Activated naive CD4-positive, alpha-beta T cell treated with anti-CD3 and anti-CD28 coated beads, Interleukin-2, amount 50 U/mL, for 72 hours (primary cell): ENCODE measurements at regions not wholly inside any gene's neighbourhood (a gene's known extent, or its start where the extent isn't known, plus 50 kb on each side); places are given as distances from the start of the nearest gene placed in this dataset.

Experiments
- ATAC-seq, 2 donors: fragments of 150-1000 bp; cut with Tn5 transposase; 2 replicates each; pipeline ENCODE4 v1.10.0; 2021; ENCODE audit warnings: mild to moderate bottlenecking in 2 of 2, moderate library complexity in 2 of 2
- DNase-seq, 2 donors: peaks; one replicate each; pipeline ENCODE4 v3.0.0; 2021 to 2022; ENCODE audit warnings: low spot score in 2 of 2
- H3K27ac Mint-ChIP-seq, 2 donors: one replicate each; pipeline ENCODE4 v1.8.0; 2022; ENCODE audit warnings: mild to moderate bottlenecking in 2 of 2, mixed read lengths in 2 of 2
- H3K36me3 Mint-ChIP-seq, 2 donors: one replicate each; pipeline ENCODE4 v1.8.0; 2022; ENCODE audit warnings: mixed read lengths in 2 of 2
- H3K9me3 Mint-ChIP-seq, 2 donors: one replicate each; pipeline ENCODE4 v1.8.0; 2022; ENCODE audit warnings: mixed read lengths in 2 of 2

GRCh38 chr1:104435255-104435654, 685.6 kb downstream of the AMY1C start:
- ATAC-seq: no peak

GRCh38 chr1:104440011-104440410, 690.3 kb downstream of the AMY1C start:
- Mint-ChIP-seq H3K9me3 (peaks cover 19 to 24% of the 10 kb centered on the region in 2 donors), H3K27ac (no peak overlapping the region)
- ATAC-seq: no peak

More at GRCh38 chr1:104435255-104435654, 685.6 kb downstream of the AMY1C start:
- H3K27ac Mint-ChIP-seq: no peak overlapping the region
- H3K9me3 Mint-ChIP-seq: peaks cover 16 to 19% of the 10 kb centered on the region in 2 donors
- no peak for DNase-seq
- H3K36me3 Mint-ChIP-seq: no peaks in the 10 kb centered on the region

GRCh38 chr1:104456724-104457123, 707.0 kb downstream of the AMY1C start:
- DNase-seq (no peak), ATAC-seq (no peak)
- H3K27ac Mint-ChIP-seq: no peak overlapping the region
- H3K9me3 Mint-ChIP-seq: peaks cover 16 to 36% of the 10 kb centered on the region in 2 donors
- H3K36me3 Mint-ChIP-seq: peaks cover 0 to 13% of the 10 kb centered on the region in 2 donors

More at GRCh38 chr1:104440011-104440410, 690.3 kb downstream of the AMY1C start:
- peaks cover 0 to 5% of the 10 kb centered on the region in 2 donors for H3K36me3 Mint-ChIP-seq
- DNase-seq: no peak

GRCh38 chr1:104459886-104460285, 710.2 kb downstream of the AMY1C start:
- no peak overlapping the region for H3K27ac Mint-ChIP-seq
- ATAC-seq: no peak
- DNase-seq: no peak
- peaks cover 8 to 27% of the 10 kb centered on the region in 2 donors for H3K9me3 Mint-ChIP-seq
- H3K36me3 Mint-ChIP-seq: peaks cover 0 to 13% of the 10 kb centered on the region in 2 donors

- no peak overlapping the region for H3K27ac Mint-ChIP-seq
- H3K36me3 Mint-ChIP-seq: peaks cover 0 to 13% of the 10 kb centered on the region in 2 donors
- peaks cover 8 to 27% of the 10 kb centered on the region in 2 donors for H3K9me3 Mint-ChIP-seq
- DNase-seq (no peak), ATAC-seq (no peak)
Observed at GRCh38 chr1:104460880-104461279, 711.2 kb downstream of the AMY1C start.

- no peak for DNase-seq
- ATAC-seq: no peak
- Mint-ChIP-seq H3K36me3 (peaks cover 17 to 20% of the 10 kb centered on the region in 2 donors), H3K9me3 (peaks cover 20 to 39% of the 10 kb centered on the region in 2 donors), H3K27ac (no peak overlapping the region)
Observed at GRCh38 chr1:104463126-104463697, 713.5 kb downstream of the AMY1C start.

GRCh38 chr1:104466068-104466467, 716.4 kb downstream of the AMY1C start:
- Mint-ChIP-seq H3K9me3 (peaks cover 27 to 34% of the 10 kb centered on the region in 2 donors), H3K36me3 (peaks cover 12 to 17% of the 10 kb centered on the region in 2 donors), H3K27ac (no peak overlapping the region)
- ATAC-seq (no peak), DNase-seq (no peak)

- Mint-ChIP-seq H3K36me3 (peaks cover 12 to 17% of the 10 kb centered on the region in 2 donors), H3K27ac (no peak overlapping the region), H3K9me3 (peaks cover 34 to 35% of the 10 kb centered on the region in 2 donors)
- ATAC-seq (no peak), DNase-seq (no peak)
Observed at GRCh38 chr1:104467590-104467989, 717.9 kb downstream of the AMY1C start.

- H3K9me3 Mint-ChIP-seq: peaks cover 35 to 36% of the 10 kb centered on the region in 2 donors
- H3K36me3 Mint-ChIP-seq: peaks cover 12 to 17% of the 10 kb centered on the region in 2 donors
- DNase-seq (no peak), ATAC-seq (no peak)
- no peak overlapping the region for H3K27ac Mint-ChIP-seq
Observed at GRCh38 chr1:104468282-104468681, 718.6 kb downstream of the AMY1C start.

GRCh38 chr1:104476126-104476525, 726.4 kb downstream of the AMY1C start:
- H3K36me3 Mint-ChIP-seq: no peaks in the 10 kb centered on the region
- DNase-seq (no peak), ATAC-seq (no peak)
- peaks cover 18 to 28% of the 10 kb centered on the region in 2 donors for H3K9me3 Mint-ChIP-seq
- H3K27ac Mint-ChIP-seq: no peak overlapping the region

- Mint-ChIP-seq H3K36me3 (peaks cover 0 to 19% of the 10 kb centered on the region in 2 donors), H3K9me3 (peaks cover 21 to 22% of the 10 kb centered on the region in 2 donors), H3K27ac (no peak overlapping the region)
- DNase-seq (no peak), ATAC-seq (no peak)
Observed at GRCh38 chr1:104488296-104489015, 738.8 kb downstream of the AMY1C start.

GRCh38 chr1:104526158-104526795, 776.6 kb downstream of the AMY1C start:
- no peak overlapping the region for H3K27ac Mint-ChIP-seq
- H3K9me3 Mint-ChIP-seq: peaks cover 7 to 21% of the 10 kb centered on the region in 2 donors

GRCh38 chr1:104531990-104532389, 782.3 kb downstream of the AMY1C start:
- peaks cover 9 to 23% of the 10 kb centered on the region in 2 donors for H3K9me3 Mint-ChIP-seq

More at GRCh38 chr1:104526158-104526795, 776.6 kb downstream of the AMY1C start:
- ATAC-seq (no peak), DNase-seq (no peak)
- no peaks in the 10 kb centered on the region for H3K36me3 Mint-ChIP-seq

GRCh38 chr1:104574620-104575019, 824.9 kb downstream of the AMY1C start:
- ATAC-seq (no peak), DNase-seq (no peak)
- peaks cover 24% of the 10 kb centered on the region in 2 donors for H3K9me3 Mint-ChIP-seq
- no peaks in the 10 kb centered on the region for H3K36me3 Mint-ChIP-seq
- H3K27ac Mint-ChIP-seq: no peak overlapping the region

More at GRCh38 chr1:104531990-104532389, 782.3 kb downstream of the AMY1C start:
- DNase-seq (no peak), ATAC-seq (no peak)
- no peaks in the 10 kb centered on the region for H3K36me3 Mint-ChIP-seq
- H3K27ac Mint-ChIP-seq: no peak overlapping the region

- Mint-ChIP-seq H3K36me3 (peaks cover 0 to 5% of the 10 kb centered on the region in 2 donors), H3K9me3 (peaks cover 15 to 23% of the 10 kb centered on the region in 2 donors), H3K27ac (no peak overlapping the region)
- DNase-seq (no peak), ATAC-seq (no peak)
Observed at GRCh38 chr1:104592926-104593325, 843.2 kb downstream of the AMY1C start.

GRCh38 chr1:104593413-104594187, 843.9 kb downstream of the AMY1C start:
- H3K36me3 Mint-ChIP-seq: peaks cover 0 to 5% of the 10 kb centered on the region in 2 donors
- H3K9me3 Mint-ChIP-seq: peaks cover 15 to 21% of the 10 kb centered on the region in 2 donors
- ATAC-seq (no peak), DNase-seq (no peak)
- H3K27ac Mint-ChIP-seq: no peak overlapping the region
